22Rv1 (cell line): ENCODE measurements at regions not wholly inside any gene's neighbourhood (a gene's known extent, or its start where the extent isn't known, plus 50 kb on each side); places are given as distances from the start of the nearest gene placed in this dataset.
"Not testable (repeated sequence)": the region's sequence is repeated elsewhere in the genome, so short reads cannot be mapped to it uniquely, and the experiment has no call there.

Source experiments
- ZFX ChIP-seq: fragments of 450-650 bp; IDR thresholded peaks from 2 replicates; pipeline ENCODE4 v1.6.1; 2017; ENCODE audit warnings: antibody characterized with exemption, borderline replicate concordance
- TF ChIP-seq, protein P1 (sequence below): fragments of 450-650 bp; IDR thresholded peaks from 2 replicates; pipeline ENCODE4 v1.5.1; 2017; ENCODE audit warnings: mild to moderate bottlenecking

DNA sequence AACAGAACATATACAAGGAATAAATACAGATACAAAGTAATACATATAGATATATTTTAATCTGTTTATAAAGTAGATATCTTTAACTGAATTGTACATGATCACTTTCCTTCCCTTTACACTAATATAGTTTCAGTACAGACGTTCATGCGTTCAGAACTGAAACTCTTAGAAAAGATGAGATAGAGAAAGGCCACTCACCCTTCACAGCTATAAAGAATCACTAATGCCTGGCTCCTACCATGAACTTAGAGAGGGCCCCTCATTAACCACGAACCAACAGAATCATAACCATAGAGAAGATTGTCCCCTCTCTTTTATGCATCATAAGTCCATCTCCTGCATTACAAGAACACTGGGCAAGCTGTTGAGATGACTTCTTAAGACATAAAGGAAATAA, 399.0 kb downstream of the COG6 start:
- TF ChIP-seq ZFX = not testable (repeated sequence)
- TF ChIP-seq, protein P1, sequence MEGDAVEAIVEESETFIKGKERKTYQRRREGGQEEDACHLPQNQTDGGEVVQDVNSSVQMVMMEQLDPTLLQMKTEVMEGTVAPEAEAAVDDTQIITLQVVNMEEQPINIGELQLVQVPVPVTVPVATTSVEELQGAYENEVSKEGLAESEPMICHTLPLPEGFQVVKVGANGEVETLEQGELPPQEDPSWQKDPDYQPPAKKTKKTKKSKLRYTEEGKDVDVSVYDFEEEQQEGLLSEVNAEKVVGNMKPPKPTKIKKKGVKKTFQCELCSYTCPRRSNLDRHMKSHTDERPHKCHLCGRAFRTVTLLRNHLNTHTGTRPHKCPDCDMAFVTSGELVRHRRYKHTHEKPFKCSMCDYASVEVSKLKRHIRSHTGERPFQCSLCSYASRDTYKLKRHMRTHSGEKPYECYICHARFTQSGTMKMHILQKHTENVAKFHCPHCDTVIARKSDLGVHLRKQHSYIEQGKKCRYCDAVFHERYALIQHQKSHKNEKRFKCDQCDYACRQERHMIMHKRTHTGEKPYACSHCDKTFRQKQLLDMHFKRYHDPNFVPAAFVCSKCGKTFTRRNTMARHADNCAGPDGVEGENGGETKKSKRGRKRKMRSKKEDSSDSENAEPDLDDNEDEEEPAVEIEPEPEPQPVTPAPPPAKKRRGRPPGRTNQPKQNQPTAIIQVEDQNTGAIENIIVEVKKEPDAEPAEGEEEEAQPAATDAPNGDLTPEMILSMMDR = not testable (repeated sequence)
